Umbilical cord (tissue), 1 donor: ENCODE measurements at regions not wholly inside any gene's neighbourhood (a gene's known extent, or its start where the extent isn't known, plus 50 kb on each side); places are given as distances from the start of the nearest gene placed in this dataset.
"Not testable (repeated sequence)": the region's sequence is repeated elsewhere in the genome, so short reads cannot be mapped to it uniquely, and the experiment has no call there.

ENCODE experiments used
- DNase-seq: peaks from one replicate; pipeline ENCODE4 v3.0.0-alpha.2; 2015; ENCODE audit warnings: low spot score

DNA sequence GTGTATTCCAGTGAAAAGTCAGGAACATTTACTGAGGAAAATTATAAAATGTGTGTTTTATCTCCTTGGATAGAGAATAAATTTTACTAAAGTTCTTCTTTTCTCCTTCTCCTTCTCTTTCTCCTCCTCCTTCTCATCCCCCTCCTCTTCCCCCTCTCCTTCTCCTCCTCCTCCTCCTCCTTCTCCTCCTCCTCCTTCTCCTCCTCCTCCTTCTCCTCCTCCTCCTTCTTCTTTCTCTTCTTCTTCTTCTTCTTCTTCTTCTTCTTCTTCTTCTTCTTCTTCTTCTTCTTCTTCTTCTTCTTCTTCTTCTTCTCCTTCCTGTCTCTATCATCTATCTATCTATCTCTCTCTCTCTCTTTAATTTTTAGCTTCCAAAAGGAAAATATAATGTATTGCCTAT is 337.1 kb upstream of the MAF start:
- not testable (repeated sequence) for DNase-seq

DNA sequence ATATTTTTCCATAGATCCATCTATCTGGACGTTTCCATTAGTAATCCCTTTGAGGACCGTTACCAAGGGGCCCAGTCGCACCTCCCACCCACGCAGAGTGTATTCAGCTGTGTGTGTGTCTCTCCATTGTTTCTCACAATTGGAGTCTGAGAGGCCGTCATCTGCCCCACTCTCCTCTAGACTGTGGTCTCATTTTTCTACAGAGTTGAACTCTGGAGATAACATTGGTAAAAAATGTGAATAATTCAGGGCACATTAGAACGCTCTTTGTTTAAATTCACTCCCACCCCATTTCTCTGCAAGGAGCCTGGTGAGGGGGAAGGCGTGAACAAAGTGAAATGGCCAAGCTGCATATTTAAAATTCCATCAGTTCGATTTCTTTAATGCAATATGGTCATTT is 333.1 kb upstream of the MAF start:
- no peak for DNase-seq

DNA sequence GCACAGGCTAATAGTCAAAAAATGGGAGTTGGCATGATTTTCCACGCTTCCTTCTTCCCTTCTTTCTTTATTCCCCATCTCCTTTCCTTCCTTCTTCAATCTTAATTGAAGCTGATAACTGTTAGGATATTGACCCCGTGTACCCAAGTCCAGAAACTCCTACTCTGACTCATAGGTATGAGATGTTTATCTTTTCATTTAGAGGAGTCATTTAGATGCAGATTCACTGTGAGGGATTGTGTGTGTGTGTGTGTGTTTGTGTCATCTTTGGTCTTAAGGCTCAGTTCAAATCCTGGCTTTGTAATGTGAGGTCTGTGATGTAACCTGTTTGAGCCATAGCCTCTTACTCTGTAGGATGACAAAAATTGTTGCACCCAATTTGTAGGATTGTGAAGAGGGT is 332.0 kb upstream of the MAF start:
- no peak for DNase-seq

DNA sequence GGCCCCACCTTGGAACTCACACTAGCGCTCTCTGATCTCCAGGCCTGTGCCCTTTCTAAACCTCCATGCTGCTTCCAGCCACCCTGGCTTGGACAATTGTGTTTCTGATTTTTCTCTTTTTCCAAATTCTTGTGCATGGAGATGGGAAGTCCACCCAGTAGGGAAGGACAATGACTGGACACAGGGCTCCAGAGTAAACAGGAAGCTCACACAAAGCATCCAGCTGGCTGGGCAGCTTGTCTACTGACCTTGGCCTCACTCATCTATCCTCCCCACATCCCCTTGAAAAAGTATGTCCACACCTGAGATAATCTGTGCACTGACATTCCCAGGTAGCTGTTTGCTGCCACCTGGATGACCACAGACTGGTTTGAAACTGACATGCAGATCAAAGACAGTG is 331.2 kb upstream of the MAF start:
- DNase-seq = no peak

DNA sequence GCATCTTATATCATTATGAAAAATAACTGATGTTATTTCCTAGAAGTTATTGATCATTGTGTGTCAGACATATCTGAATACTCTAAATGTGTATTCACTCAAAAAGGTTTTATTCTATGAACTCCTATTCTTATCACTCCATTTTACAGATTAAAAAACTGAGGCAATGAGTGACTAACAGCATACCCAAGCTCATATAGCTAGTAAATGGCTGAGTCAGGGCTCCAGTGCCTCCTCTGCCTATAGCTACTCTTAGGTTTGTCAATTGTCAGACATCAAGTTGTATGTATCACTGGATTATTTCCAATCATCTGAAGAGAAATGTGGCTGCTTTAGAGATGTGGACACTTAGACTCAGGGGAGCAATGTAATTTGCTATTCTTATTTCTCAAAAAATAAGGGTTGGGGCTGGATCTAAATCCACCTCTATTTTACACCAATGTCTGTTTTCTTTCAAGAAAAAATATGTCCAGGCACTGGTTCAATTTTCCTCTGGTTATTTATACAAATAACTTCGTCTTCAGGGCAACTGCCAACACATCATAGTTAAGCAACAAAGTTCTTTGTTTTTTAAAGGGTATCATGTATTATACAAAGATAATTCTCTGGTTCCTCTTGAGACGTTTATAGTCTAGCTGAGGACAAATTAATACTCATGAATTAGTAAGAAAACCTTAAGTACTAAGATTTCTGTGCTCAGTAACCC is 328.9 kb upstream of the MAF start:
- DNase-seq = peak; percentile 93

DNA sequence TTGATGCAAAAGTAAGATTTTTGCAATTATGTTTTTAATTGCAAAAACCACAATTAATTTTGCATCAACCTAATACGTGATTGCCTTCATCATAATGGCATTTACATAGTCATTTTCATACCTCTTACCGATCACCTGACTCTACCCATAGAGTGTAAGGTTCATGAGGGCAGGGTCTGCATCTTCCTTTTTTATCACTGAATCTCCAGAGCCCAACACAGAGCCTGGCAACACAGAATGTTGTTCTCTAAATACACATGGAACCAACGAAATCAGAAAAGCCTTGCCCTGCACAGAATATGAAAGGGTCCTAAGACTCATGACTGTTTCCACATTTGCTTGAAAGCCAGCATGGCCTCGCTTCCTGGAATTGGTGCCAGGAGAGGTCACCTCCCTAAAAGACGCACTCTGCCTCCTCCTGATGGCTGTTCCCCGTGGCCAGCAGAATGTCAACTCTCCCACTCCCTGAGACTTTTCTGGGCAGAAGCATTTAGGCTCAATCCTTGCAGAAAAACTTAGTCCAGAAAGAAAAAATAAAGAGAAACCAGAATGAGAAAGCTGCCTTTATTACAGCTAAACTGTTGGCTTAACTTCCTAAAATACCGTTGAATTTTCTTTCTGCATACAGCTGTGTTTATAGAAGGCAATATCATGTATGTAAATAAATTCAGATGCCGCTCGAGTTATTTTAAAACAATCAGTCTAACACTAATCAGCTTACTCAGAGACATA is 327.8 kb upstream of the MAF start:
- DNase-seq = peak; percentile 38

DNA sequence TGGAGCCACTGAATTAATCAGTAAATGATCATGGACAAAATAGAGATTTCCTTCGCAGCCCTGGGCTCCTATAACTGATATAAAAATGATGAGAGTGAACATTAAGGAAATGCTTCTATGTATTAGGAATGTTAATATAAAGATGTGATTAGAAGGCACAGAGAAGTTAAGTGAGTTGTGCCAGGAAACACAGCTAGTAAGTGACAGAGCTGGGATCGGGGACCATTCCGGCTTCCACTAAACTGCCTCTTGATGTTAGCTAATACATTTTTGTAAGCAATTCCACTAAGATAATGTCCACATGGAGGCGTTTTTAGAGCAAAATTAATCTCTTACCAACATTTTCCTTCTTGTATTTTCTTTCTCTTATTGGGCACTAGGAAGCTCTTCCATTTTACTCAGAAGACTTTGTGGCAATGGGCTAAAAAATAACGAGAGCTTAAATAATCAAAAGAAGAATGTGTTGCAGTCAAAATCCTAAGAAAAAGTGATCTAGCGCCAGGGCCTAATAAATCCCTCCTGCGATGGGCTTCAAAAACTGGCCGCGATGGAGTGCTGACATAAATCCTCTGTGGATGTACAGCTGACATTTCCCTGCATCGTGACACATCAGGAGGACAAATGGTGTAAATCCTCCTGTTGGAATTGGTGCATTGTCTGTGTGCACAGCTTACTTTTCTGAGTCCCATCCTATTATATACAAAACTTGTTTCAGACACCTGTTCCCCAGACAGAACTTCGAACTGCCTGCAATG is 326.1 kb upstream of the MAF start:
- no peak for DNase-seq

DNA sequence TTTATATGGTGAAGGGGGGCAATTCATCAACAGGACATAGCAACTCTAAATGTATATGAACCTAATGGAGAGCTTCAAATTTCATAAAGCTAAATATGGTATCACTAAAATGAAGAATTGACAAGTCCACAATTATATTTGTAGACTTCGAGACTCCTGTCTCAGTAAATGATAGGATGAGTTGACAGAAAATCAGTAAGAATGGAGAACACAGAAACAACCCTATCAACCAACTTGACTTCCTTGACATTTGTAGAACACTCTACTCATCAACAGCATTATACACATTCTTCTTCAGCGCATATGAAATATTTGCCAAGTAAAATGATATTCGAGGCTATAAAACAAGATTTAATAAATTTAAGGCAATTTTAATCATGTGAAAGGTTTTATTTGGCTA is 322.9 kb upstream of the MAF start:
- no peak for DNase-seq

DNA sequence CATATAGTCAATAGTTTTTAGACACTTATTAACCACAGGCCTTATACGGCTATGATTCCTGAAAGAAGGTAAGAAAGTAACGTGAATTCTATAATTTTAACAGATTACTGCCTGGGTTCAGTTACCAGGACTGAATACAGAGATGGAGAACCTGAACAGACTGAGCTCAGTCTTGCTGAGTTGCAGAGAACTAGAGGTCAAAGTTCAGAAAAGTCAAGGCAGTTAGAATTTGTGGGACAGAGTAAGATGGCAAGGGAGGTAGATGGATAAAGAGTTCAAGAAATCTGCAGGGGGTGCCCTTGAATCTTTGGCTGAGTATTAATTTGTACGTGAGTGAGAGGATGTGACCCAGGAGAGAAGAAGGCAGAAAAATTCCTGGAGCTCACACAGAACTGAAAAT is 320.1 kb upstream of the MAF start:
- DNase-seq = no peak

DNA sequence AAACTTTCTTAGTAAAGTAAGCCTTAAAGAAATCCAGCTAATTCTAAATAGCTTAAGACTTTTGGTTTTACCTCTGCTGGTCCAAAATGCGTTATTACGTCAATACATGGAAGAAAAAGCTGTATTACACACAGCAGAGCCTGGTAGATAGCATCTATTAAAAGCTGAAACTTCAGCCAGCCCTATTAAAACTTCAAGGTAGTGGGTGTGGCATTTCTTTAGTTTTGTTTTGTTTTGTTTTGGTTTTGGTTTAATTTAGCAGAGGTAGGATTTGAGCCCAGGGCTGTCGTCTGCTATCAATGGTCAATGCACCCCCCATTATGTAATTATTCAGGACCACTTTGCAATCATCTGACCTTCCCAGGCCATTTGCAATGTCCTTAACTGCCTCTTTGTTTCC is 318.4 kb upstream of the MAF start:
- DNase-seq = peak; percentile 74

DNA sequence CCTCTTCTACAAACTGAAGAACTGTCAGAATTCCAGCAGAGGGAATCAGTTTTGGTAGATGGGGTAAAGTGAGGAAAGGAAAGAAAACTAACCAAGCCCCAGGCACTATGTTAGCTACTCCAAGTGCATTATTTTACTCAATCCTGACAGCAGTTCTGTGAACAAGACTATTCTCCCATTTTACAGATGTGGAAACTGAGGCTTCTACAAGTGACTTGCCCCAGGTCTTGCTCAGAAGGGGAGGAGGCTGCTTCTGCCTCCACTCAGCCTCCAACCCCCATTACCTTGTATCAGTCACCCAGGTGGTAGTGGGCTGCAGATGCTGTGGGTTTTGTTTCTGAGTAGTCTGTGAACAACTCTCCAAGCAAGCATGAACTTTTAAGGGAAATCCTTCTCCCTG is 315.2 kb upstream of the MAF start:
- no peak for DNase-seq

DNA sequence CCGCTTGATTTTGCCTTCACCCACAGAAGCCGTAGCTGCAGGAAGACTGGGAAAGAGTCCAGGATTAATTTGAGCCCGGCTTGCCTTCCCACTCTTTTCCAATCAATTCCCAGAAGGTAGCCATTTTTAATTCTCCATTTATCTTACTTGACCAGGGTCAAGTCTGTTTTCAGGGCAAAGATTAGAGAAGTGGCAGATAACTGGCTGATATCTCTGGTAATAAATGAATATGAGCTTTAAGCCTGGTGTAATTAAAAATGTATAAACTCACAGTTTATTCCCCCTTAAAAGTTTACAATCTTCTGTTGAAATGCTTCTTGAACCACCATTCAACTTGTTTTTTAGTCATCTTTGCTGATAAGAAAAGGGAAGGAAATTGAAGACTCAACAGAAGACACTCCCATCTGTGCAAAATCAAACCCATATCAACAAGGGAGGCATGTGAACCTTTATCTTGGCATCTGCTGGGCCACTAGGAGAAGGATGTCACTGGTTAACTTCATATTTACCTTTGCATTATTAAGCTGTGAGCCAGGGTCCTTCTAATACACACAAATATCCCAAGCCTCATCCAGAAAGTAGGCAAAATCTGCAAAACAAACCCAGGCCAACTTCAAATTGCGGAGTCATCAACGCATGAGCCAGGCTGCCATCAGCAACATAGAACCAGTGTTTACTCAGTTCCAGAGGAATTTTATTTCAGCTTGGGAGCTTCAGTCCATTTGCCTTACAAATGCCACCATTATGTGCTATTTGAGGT is 314.6 kb upstream of the MAF start:
- DNase-seq = no peak

DNA sequence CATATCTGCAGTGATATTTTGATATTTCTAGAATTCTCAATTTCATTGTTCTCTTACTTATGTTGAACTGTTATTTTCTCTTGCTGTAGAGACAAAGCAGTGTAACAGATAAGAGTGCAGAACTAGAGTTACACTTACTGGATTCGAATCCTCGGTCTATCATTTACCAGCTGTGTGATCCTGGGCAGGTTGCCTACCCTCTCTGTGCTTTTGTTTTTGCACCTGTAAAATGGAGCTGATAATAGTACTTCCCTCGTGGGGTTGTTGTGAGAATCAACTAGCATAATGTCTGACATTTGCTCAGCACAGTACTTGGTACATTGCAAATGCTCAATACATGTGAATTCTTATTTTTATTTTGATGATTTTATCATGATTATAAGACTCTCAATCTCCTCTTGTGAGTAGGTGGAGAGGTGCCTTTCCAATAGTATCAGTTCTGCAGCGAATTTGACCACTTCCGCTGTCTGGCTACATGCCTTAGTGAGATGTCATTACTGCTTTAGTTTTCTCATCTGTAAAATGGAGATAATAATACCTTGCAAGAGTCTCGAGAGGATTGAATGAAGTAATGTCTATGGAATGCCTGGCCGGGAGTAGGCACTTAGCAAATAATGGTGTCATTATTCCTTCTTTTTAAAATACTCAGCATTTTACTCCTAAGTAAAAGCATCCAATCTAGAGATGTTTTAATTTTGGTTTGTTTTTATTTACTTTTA is 312.2 kb upstream of the MAF start:
- DNase-seq = no peak

DNA sequence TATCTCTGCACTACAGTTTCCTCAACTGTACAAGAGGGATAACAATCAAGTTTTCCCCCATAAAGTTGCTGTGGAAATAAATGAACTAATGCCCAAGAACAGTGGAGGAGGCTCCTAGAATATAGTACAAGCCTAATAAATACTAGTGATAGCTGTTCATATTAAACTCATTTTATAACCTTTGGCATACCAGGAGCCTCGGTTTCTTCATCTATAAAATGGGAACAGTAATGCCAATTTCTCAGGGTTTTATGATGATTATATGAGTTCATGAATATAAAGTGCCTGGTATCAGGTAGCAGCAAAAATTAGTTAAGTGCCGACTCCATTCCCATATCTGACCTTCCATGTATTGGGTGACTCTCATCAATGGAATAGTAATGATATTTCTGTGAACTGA is 311.1 kb upstream of the MAF start:
- DNase-seq = no peak

DNA sequence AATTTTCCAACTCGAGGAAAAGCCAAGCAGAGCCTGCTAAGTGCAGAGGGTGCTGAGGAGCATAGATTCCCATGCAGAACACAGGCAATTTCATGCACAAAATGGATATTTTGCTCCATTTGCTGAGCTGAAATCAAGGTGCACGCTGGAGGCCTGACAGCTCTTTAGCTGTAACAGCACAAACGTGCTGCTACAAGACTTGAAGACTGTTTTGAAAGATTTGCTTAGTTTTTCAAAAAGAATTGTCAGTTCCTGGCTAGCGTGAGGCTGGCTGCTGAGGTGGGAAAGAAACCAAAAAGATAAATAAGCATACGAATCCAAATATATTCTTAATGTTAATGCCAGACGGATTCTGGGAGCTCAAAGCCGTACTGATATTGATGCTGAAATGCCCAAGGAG is 309.0 kb upstream of the MAF start:
- DNase-seq = peak; percentile 87

DNA sequence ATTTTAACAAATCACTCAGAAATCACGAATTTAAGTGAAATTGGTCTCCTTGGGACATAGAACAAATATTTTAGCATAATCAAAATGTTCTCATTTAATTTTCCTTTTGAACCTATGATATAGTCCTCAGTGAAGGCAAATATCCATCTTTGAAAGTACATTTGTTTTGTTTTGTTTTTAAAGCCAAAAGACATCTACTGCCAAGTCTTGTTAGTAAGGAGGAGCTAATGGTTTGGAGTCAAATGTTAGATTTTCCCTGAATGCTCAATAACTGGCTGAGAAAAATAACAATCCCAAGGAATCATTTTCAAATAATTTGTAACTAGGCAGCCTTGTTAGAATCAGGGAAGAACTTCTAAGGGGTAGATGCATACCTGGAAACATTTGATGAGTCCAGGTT is 302.9 kb upstream of the MAF start:
- no peak for DNase-seq

DNA sequence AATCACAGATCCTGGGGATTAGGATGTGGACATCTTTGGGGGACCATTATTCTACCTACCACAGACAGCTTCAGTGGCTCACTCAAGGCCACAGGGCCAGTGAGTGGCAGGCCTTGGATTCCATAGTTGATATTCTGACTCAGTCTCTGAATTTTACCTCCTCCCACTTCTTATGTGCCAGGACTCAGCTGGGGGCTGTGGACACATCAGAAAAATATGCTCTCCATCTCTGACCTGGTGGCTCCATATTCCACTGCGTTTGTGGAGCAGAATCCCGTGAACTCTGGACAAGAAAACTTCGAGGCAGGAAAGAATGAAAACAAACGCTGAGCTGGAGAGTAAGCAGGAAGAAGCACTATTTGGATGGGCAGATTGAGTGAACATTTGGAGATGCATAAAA is 301.8 kb upstream of the MAF start:
- DNase-seq = no peak

DNA sequence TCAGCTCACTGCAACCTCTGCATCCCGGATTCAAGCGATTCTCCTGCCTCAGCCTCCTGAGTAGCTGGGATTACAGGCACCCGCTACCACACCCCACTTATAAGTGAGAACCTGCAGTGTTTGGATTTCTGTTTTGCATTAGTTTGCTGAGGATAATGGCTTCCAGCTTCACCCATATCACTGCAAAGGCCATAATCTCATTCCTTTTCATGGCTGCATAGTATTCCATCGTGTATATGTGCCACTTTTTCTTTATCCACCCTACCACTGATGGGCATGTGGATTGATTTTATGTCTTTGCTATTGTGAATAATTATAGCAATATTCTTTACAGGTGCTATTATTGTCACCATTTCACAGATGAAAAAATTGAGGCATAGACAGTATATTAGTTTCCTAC is 301.0 kb upstream of the MAF start:
- DNase-seq = no peak

DNA sequence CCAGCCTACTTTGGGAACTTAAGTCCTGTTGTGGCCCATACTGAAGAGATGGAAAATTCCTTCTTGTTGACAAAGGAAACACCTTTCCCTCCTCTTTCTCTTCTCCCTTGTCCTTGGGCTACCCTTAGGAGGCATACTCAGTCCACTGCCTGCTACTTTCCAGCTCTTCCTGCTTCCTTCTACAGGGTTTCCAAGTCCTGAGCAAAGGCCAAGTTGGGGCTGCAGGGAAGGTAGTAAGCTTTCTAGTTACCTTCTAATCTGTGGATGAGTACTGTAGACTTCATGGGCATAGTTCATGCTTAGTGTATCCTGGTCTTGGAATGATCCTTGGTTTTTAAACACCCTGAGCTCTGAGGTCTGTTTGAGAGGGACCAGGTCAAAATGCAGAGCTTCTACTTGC is 299.2 kb upstream of the MAF start:
- no peak for DNase-seq

DNA sequence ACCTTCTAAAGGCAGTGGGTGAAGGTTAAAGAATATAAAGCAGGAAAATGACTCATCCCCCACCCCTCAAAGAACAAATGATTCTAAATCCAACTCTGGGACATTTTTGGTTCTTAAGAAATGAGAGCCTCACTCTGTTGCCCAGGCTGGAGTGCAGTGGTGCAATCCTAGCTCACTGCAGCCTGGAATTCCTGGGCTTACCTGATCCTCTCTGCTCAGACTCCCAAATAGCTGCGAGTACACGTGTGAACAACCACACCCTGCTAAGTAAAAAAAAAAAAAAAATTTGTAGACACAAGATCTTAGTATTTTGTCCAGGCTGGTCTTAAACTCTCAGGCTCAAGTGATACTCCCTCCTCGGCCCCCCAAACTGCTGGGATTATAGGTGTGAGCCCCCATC is 298.8 kb upstream of the MAF start:
- DNase-seq = no peak

DNA sequence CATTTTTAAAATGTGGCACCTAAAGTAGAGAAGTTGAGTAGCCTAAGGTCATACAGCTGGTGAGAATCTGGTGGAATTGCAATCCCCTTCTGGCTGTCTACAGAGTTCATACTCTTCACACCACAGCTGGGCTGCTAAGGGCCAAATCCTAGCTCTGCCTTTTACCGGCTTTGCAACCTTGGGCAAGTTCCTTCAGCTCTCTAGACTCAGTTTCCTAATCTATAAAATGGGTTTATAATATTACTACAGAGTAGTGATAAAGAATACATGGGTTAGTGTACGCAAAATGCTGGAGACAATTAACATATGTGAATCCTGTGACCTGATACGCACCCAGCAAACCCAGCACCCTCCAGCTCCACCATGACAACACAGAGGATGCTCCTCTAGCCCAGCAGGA is 298.2 kb upstream of the MAF start:
- DNase-seq = no peak
